Dedifferentiated amniotic fluid mesenchymal stem cell (primary cell): ENCODE measurements at regions not wholly inside any gene's neighbourhood (a gene's known extent, or its start where the extent isn't known, plus 50 kb on each side); places are given as distances from the start of the nearest gene placed in this dataset.

Experiments
- DNase-seq: peaks from one replicate; pipeline ENCODE4 v3.0.0-alpha.2; 2016; ENCODE audit errors: extremely low spot score

- DNase-seq = no peak
These were observed 54.5 kb upstream of the DCTD start for GRCh38 chr4:182971702-182972101.

- no peak for DNase-seq
These were observed 52.6 kb upstream of the DCTD start for GRCh38 chr4:182969651-182970279.

- DNase-seq = no peak
These were observed 51.9 kb upstream of the DCTD start for GRCh38 chr4:182968917-182969650.

- DNase-seq = no peak
These were observed 50.2 kb upstream of the DCTD start for GRCh38 chr4:182967403-182967802.
